ENCODE measurements at regions not wholly inside any gene's neighbourhood (a gene's known extent, or its start where the extent isn't known, plus 50 kb on each side); places are given as distances from the start of the nearest gene placed in this dataset.
"Not testable (repeated sequence)": the region's sequence is repeated elsewhere in the genome, so short reads cannot be mapped to it uniquely, and the experiment has no call there.

DNA sequence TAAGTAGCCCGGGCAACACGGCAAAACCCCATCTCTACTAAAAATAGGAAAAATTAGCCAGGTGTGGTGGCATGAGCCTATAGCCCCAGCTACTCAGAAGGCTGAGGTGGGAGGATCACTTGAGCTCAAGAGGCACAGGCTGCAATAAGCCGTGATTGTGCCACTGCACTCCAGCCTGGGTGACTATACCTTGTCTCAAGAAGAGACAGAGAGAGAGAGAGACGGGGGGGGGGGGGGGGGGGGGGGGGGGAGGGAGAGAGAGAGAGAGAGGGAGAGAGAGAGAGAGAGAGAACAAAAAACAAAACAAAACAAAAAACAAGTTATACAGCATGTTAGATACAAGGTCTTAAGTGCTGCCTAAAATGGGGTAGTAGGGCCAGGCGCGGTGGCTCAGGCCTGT is 77.8 kb upstream of the ZNF281 start:
- no peak overlapping the region for H3K4me3 ChIP-seq (ENCODE audit: control insufficient read depth, low read depth, low read length)
- DNase-seq (ENCODE audit: low read depth): no peak
- TF ChIP-seq, protein P1, sequence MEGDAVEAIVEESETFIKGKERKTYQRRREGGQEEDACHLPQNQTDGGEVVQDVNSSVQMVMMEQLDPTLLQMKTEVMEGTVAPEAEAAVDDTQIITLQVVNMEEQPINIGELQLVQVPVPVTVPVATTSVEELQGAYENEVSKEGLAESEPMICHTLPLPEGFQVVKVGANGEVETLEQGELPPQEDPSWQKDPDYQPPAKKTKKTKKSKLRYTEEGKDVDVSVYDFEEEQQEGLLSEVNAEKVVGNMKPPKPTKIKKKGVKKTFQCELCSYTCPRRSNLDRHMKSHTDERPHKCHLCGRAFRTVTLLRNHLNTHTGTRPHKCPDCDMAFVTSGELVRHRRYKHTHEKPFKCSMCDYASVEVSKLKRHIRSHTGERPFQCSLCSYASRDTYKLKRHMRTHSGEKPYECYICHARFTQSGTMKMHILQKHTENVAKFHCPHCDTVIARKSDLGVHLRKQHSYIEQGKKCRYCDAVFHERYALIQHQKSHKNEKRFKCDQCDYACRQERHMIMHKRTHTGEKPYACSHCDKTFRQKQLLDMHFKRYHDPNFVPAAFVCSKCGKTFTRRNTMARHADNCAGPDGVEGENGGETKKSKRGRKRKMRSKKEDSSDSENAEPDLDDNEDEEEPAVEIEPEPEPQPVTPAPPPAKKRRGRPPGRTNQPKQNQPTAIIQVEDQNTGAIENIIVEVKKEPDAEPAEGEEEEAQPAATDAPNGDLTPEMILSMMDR (IDR thresholded peaks at IDR 0.05; ENCODE audit: control insufficient read depth, insufficient read depth, low read depth, low read length, missing control alignments): no peak

DNA sequence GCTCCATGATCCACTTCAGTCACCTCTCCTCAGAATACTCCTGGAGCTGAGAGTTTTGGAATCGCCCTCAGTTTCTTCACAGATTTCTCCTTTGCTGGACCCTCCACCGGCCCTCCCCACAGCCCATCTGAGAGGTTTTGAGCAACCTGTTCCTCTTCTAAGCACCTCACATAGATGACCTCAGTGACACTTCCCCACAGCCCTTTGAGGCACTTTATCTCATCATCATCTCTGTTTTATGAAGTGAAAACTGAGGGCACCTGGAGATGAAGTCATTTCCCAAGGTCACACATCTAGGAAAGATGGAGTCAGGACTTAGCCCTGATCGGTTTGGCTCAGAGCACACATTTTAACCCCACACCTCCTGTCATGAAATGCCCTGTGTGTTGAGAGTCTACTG is 76.8 kb upstream of the ZNF281 start:
- DNase-seq (ENCODE audit: low read depth): no peak
- no peak overlapping the region for H3K4me3 ChIP-seq (ENCODE audit: control insufficient read depth, low read depth, low read length)
- TF ChIP-seq, protein P1 (IDR thresholded peaks at IDR 0.05; ENCODE audit: control insufficient read depth, insufficient read depth, low read depth, low read length, missing control alignments): no peak

DNA sequence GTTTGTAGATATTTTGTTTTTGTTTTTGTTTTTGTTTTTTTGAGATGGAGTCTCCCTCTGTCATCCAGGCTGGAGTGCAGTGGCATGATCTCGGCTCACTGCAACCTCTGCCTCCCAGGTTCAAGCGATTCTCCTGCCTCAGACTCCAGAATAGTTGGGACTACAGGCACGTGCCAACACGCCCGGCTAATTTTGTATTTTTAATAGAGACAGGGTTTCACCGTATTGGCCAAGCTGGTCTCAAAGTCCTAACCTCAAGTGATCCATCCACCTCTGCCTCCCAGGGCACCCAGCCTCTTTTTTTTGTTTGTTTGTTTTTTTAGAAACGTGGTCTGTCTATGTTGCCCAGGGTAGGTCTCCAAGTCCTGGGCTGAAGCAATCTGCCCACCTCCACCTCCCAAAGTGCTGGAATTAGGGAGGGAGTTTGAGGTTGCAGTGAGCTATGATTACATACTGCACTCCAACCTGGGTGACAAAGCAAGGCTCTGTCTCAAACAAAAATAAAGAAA is 74.7 kb upstream of the ZNF281 start:
- not testable (repeated sequence) for DNase-seq (ENCODE audit: low read depth); H3K4me3 ChIP-seq (ENCODE audit: control insufficient read depth, low read depth, low read length)

GRCh38 chr1:200483491-200484143 is 73.8 kb upstream of the ZNF281 start:
- H3K4me3 ChIP-seq (ENCODE audit: control insufficient read depth, low read depth, low read length): no peak overlapping the region
- peak; percentile 97 for DNase-seq (ENCODE audit: low read depth)
- TF ChIP-seq, protein P1 (IDR thresholded peaks at IDR 0.05; ENCODE audit: control insufficient read depth, insufficient read depth, low read depth, low read length, missing control alignments): peak; percentile 39

DNA sequence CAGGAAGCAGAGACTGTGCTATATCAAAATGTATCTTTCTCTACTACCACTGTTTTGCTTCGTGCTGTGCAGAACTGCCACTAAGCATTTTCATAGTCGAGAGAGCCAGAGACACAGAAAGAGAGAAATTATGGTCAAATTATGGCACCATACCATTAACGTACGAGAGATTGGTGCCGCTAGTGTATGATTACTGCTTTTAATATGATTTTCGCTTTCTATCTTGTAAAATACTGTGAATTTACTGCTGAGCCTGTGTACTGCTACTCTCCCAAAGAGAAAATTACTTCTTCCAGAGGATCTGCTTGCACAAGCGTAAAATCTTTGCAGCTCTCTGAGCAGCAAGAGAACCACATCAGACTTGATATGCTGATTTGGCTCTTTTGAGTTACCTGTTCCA is 71.1 kb upstream of the ZNF281 start:
- DNase-seq (ENCODE audit: low read depth): no peak
- TF ChIP-seq, protein P1 (IDR thresholded peaks at IDR 0.05; ENCODE audit: control insufficient read depth, insufficient read depth, low read depth, low read length, missing control alignments): no peak
- H3K4me3 ChIP-seq (ENCODE audit: control insufficient read depth, low read depth, low read length): no peak overlapping the region

- TF ChIP-seq, protein P1 (IDR thresholded peaks at IDR 0.05; ENCODE audit: control insufficient read depth, insufficient read depth, low read depth, low read length, missing control alignments): no peak
- no peak overlapping the region for H3K4me3 ChIP-seq (ENCODE audit: control insufficient read depth, low read depth, low read length)
- DNase-seq (ENCODE audit: low read depth): no peak
Observed at GRCh38 chr1:200479816-200480215, 70.0 kb upstream of the ZNF281 start.

GRCh38 chr1:200478945-200479558 is 69.2 kb upstream of the ZNF281 start:
- no peak for DNase-seq (ENCODE audit: low read depth)
- H3K4me3 ChIP-seq (ENCODE audit: control insufficient read depth, low read depth, low read length): no peak overlapping the region
- TF ChIP-seq, protein P1 (IDR thresholded peaks at IDR 0.05; ENCODE audit: control insufficient read depth, insufficient read depth, low read depth, low read length, missing control alignments): no peak

All from AG09309 (cell line).